ENCODE measurements at regions not wholly inside any gene's neighbourhood (a gene's known extent, or its start where the extent isn't known, plus 50 kb on each side); places are given as distances from the start of the nearest gene placed in this dataset.

GRCh38 chrX:13177921-13178566 lies 133.6 kb upstream of the FAM9C start:
- TF ChIP-seq, protein P1, sequence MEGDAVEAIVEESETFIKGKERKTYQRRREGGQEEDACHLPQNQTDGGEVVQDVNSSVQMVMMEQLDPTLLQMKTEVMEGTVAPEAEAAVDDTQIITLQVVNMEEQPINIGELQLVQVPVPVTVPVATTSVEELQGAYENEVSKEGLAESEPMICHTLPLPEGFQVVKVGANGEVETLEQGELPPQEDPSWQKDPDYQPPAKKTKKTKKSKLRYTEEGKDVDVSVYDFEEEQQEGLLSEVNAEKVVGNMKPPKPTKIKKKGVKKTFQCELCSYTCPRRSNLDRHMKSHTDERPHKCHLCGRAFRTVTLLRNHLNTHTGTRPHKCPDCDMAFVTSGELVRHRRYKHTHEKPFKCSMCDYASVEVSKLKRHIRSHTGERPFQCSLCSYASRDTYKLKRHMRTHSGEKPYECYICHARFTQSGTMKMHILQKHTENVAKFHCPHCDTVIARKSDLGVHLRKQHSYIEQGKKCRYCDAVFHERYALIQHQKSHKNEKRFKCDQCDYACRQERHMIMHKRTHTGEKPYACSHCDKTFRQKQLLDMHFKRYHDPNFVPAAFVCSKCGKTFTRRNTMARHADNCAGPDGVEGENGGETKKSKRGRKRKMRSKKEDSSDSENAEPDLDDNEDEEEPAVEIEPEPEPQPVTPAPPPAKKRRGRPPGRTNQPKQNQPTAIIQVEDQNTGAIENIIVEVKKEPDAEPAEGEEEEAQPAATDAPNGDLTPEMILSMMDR (IDR thresholded peaks at IDR 0.05) = no peak
- TF ChIP-seq POLR2A (IDR thresholded peaks at IDR 0.05) = no peak
